ENCODE measurements at regions not wholly inside any gene's neighbourhood (a gene's known extent, or its start where the extent isn't known, plus 50 kb on each side); places are given as distances from the start of the nearest gene placed in this dataset.

DNA sequence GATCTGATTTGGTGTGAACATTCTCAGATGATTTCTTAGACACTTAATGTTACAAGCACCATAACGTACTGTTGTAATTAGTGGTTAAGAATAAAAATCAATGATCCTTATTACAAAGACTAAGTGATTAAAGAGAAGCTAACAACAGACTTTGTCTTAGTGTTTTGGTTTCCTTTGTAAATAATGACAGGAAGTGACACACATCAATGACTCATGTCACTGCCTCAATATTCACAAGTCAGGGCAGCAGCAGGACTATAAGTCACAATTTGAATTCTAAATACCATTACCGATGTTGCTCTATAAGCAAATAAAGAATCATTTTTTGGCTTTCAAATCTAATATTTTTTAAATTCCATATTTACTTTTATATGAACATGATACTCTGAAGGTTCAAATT, 115.8 kb upstream of the FAT4 start:
- Histone ChIP-seq H2AFZ (replicated peaks; ENCODE audit: low read length, poor library complexity) (no peak overlapping the region), H4K5ac (ENCODE audit: low read depth, low read length) (no peak overlapping the region)

More for the DNA sequence above, 115.8 kb upstream of the FAT4 start:
- CTCF ChIA-PET, result no interaction called here
- no peak overlapping the region for H2AK5ac ChIP-seq (ENCODE audit: low read depth, low read length)
- H3K14ac ChIP-seq (replicated peaks; ENCODE audit: low read depth, low read length), result no peak overlapping the region
- no peak overlapping the region for H3K4me2 ChIP-seq (ENCODE audit: low read depth, low read length)
- no peak overlapping the region for H3K4ac ChIP-seq (ENCODE audit: low read depth, low read length)
- H3K36me3 ChIP-seq (ENCODE audit: control insufficient read depth, insufficient read depth, low read length), result no peaks in the 10 kb centered on the region
- TF ChIP-seq USF2 (IDR thresholded peaks at IDR 0.05; ENCODE audit: low read depth, low read length) (no peak), NFE2L2 (IDR thresholded peaks at IDR 0.05; ENCODE audit: low read depth, low read length) (no peak), MXI1 (IDR thresholded peaks at IDR 0.05; ENCODE audit: borderline replicate concordance, low read depth, low read length) (no peak), MAFK (IDR thresholded peaks at IDR 0.05; ENCODE audit: low read depth, low read length) (no peak), POLR2A (IDR thresholded peaks at IDR 0.05; ENCODE audit: low read depth, low read length) (no peak), CHD1 (IDR thresholded peaks at IDR 0.05; ENCODE audit: low read depth, low read length) (no peak), RCOR1 (IDR thresholded peaks at IDR 0.05; ENCODE audit: insufficient replicate concordance, low read length) (no peak), SMC3 (IDR thresholded peaks at IDR 0.05; ENCODE audit: low read depth, low read length) (no peak), RAD21 (IDR thresholded peaks at IDR 0.05; ENCODE audit: low read length) (no peak), CEBPB (IDR thresholded peaks at IDR 0.05; ENCODE audit: low read depth, low read length) (no peak), CTCF (conservative IDR thresholded peaks at IDR 0.05; ENCODE audit: low read depth, low read length) (no peak), MAZ (IDR thresholded peaks at IDR 0.05; ENCODE audit: borderline replicate concordance, low read depth, low read length) (no peak), FOS (IDR thresholded peaks at IDR 0.05; ENCODE audit: low read depth, low read length) (no peak), BHLHE40 (IDR thresholded peaks at IDR 0.05; ENCODE audit: low read depth, low read length) (no peak), RFX5 (IDR thresholded peaks at IDR 0.05; ENCODE audit: low read depth, low read length) (no peak)
- TF ChIP-seq, protein P1, sequence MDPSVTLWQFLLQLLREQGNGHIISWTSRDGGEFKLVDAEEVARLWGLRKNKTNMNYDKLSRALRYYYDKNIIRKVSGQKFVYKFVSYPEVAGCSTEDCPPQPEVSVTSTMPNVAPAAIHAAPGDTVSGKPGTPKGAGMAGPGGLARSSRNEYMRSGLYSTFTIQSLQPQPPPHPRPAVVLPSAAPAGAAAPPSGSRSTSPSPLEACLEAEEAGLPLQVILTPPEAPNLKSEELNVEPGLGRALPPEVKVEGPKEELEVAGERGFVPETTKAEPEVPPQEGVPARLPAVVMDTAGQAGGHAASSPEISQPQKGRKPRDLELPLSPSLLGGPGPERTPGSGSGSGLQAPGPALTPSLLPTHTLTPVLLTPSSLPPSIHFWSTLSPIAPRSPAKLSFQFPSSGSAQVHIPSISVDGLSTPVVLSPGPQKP (IDR thresholded peaks at IDR 0.05; ENCODE audit: borderline replicate concordance, low read depth, low read length), result no peak
- no peak overlapping the region for H2BK120ac ChIP-seq (ENCODE audit: low read depth, low read length)
- intact Hi-C loops (cut with micrococcal nuclease), result no loop called here
- H3K23ac ChIP-seq (ENCODE audit: low read depth, low read length), result no peak overlapping the region
- no peaks in the 10 kb centered on the region for H4K20me1 ChIP-seq (ENCODE audit: insufficient read depth, low read length)
- no peaks in the 10 kb centered on the region for H3K79me1 ChIP-seq (ENCODE audit: low read depth in 1 of 2, low read length in 2 of 2)
- H3K9ac ChIP-seq (ENCODE audit: low read depth, low read length), result no peak overlapping the region
- H3K27me3 ChIP-seq (ENCODE audit: control insufficient read depth, insufficient read depth, low read length), result no peaks in the 10 kb centered on the region
- H3K9me1 ChIP-seq (ENCODE audit: insufficient read depth, low read length), result no peaks in the 10 kb centered on the region
- H3K56ac ChIP-seq (ENCODE audit: extremely low read depth, insufficient read depth, low read length), result no peak overlapping the region
- ATAC-seq (ENCODE audit: low read depth) (no peak), DNase-seq (peak; percentile 37)
- no peak overlapping the region for H2AK9ac ChIP-seq (replicated peaks; ENCODE audit: low read depth, low read length, poor library complexity)
- H4K91ac ChIP-seq (ENCODE audit: insufficient read depth, low read depth, low read length), result no peak overlapping the region
- H3K27ac ChIP-seq (ENCODE audit: insufficient read depth, low read length), result no peak overlapping the region
- BruUV-seq (replicated peaks), result no TSS peak
- no peaks in the 10 kb centered on the region for H3K4me1 ChIP-seq (ENCODE audit: control insufficient read depth, insufficient read depth, low read length)
- in situ Hi-C loops (cut with MboI; ENCODE audit: low sequenced_read_pairs), result no loop called here
- WGBS, 2 experiments (ENCODE audit: extremely low coverage in 2 of 2, insufficient read length in 1 of 2), result no CpG with 5 or more reads among the region's 2 CpGs
- dilution Hi-C loops (cut with HindIII; ENCODE audit: low sequenced_read_pairs, unreplicated experiment), result no loop called here
- H4K8ac ChIP-seq (ENCODE audit: low read depth in 2 of 2, low read length in 2 of 2), result no peak overlapping the region
- H2BK5ac ChIP-seq (ENCODE audit: low read depth, low read length, poor library complexity, severe bottlenecking), result no peak overlapping the region
- no peak overlapping the region for H3K18ac ChIP-seq (ENCODE audit: low read depth, low read length)
- H2BK20ac ChIP-seq (ENCODE audit: low read depth, low read length), result no peak overlapping the region
- H3K9me3 ChIP-seq (ENCODE audit: control insufficient read depth, insufficient read depth, low read length), result no peaks in the 10 kb centered on the region
- H2BK15ac ChIP-seq (ENCODE audit: low read depth, low read length), result no peak overlapping the region
- POLR2A ChIA-PET (ENCODE audit: unreplicated experiment), result no interaction called here
- H3K4me3 ChIP-seq (ENCODE audit: insufficient read depth, low read depth, low read length), result no peak overlapping the region

Data from IMR-90 (cell line).